ENCODE measurements at regions not wholly inside any gene's neighbourhood (a gene's known extent, or its start where the extent isn't known, plus 50 kb on each side); places are given as distances from the start of the nearest gene placed in this dataset.

DNA sequence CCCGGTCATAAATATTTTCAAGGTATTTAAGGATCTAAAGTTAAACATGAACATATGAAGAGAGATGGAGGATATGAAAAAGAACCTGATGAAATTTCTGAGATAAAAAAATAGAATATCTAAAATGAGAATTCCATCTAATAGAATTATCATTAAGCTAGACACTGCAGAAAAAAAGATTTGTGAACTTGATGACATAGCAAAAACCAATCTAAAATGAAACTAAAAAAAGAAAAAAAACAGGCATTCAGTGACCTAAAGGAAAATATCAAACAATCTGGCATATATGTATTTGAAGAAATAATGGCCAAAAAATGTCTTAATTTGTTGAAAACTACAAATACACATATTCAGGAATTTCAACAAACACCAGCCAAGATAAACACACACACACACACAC lies 81.6 kb upstream of the ZC3H12C start:
- H3K9me3 ChIP-seq (ENCODE audit: insufficient read depth, low read depth, low read length): no peaks in the 10 kb centered on the region
- H3K79me2 ChIP-seq (ENCODE audit: insufficient read depth, low read length): no peaks in the 10 kb centered on the region
- Mint-ChIP-seq H3K36me3 (ENCODE audit: low read depth, unreplicated experiment) (no peaks in the 10 kb centered on the region), H3K9me3 (ENCODE audit: unreplicated experiment) (peaks cover 2% of the 10 kb centered on the region), H3K4me3 (ENCODE audit: unreplicated experiment) (no peak overlapping the region), H3K27ac (ENCODE audit: unreplicated experiment) (no peak overlapping the region), H3K4me1 (ENCODE audit: low read depth, unreplicated experiment) (no peaks in the 10 kb centered on the region), H3K27me3 (ENCODE audit: low read depth, unreplicated experiment) (no peaks in the 10 kb centered on the region)
- H3K4me3 ChIP-seq (ENCODE audit: insufficient read depth, low read depth, low read length): no peak overlapping the region
- FAIRE-seq: no peak
- no peaks in the 10 kb centered on the region for H4K20me1 ChIP-seq (ENCODE audit: insufficient read depth, low read length)
- H3K27ac ChIP-seq (ENCODE audit: low read depth, low read length): no peak overlapping the region
- H3K36me3 ChIP-seq (ENCODE audit: insufficient read depth, low read length): no peaks in the 10 kb centered on the region
- H3K9ac ChIP-seq (ENCODE audit: low read length): no peak overlapping the region
- no peaks in the 10 kb centered on the region for H3K4me1 ChIP-seq (ENCODE audit: insufficient read depth, low read length)
- TF ChIP-seq, protein P1, sequence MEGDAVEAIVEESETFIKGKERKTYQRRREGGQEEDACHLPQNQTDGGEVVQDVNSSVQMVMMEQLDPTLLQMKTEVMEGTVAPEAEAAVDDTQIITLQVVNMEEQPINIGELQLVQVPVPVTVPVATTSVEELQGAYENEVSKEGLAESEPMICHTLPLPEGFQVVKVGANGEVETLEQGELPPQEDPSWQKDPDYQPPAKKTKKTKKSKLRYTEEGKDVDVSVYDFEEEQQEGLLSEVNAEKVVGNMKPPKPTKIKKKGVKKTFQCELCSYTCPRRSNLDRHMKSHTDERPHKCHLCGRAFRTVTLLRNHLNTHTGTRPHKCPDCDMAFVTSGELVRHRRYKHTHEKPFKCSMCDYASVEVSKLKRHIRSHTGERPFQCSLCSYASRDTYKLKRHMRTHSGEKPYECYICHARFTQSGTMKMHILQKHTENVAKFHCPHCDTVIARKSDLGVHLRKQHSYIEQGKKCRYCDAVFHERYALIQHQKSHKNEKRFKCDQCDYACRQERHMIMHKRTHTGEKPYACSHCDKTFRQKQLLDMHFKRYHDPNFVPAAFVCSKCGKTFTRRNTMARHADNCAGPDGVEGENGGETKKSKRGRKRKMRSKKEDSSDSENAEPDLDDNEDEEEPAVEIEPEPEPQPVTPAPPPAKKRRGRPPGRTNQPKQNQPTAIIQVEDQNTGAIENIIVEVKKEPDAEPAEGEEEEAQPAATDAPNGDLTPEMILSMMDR (IDR thresholded peaks at IDR 0.05; ENCODE audit: insufficient read depth, low read depth, low read length): no peak
- H3K27me3 ChIP-seq (ENCODE audit: insufficient read depth, low read length): no peaks in the 10 kb centered on the region
- no peak overlapping the region for H3K4me2 ChIP-seq (ENCODE audit: low read length)
- no peak overlapping the region for H2AFZ ChIP-seq (ENCODE audit: low read depth, low read length)
- DNase-seq (ENCODE audit: low read depth): no peak

GRCh38 chr11:110015695-110016094 lies 77.5 kb upstream of the ZC3H12C start:
- H3K79me2 ChIP-seq (ENCODE audit: insufficient read depth, low read length): no peaks in the 10 kb centered on the region
- no peak overlapping the region for H3K4me3 ChIP-seq (ENCODE audit: insufficient read depth, low read depth, low read length)
- H2AFZ ChIP-seq (ENCODE audit: low read depth, low read length): no peak overlapping the region
- no peaks in the 10 kb centered on the region for H3K36me3 Mint-ChIP-seq (ENCODE audit: low read depth, unreplicated experiment)
- TF ChIP-seq, protein P1 (IDR thresholded peaks at IDR 0.05; ENCODE audit: insufficient read depth, low read depth, low read length): no peak
- no peak for TF ChIP-seq EZH2 (IDR thresholded peaks at IDR 0.05; ENCODE audit: insufficient read depth, low read length)
- H3K4me3 Mint-ChIP-seq (ENCODE audit: unreplicated experiment): no peak overlapping the region
- H3K4me1 Mint-ChIP-seq (ENCODE audit: low read depth, unreplicated experiment): no peaks in the 10 kb centered on the region
- DNase-seq (ENCODE audit: low read depth) (no peak), FAIRE-seq (no peak)
- H3K9ac ChIP-seq (ENCODE audit: low read length): no peak overlapping the region
- H3K4me1 ChIP-seq (ENCODE audit: insufficient read depth, low read length): no peaks in the 10 kb centered on the region
- H3K27ac ChIP-seq (ENCODE audit: low read depth, low read length): no peak overlapping the region
- H3K27ac Mint-ChIP-seq (ENCODE audit: unreplicated experiment): no peak overlapping the region
- no peaks in the 10 kb centered on the region for H3K27me3 Mint-ChIP-seq (ENCODE audit: low read depth, unreplicated experiment)
- no peaks in the 10 kb centered on the region for H3K9me3 ChIP-seq (ENCODE audit: insufficient read depth, low read depth, low read length)
- no peaks in the 10 kb centered on the region for H3K36me3 ChIP-seq (ENCODE audit: insufficient read depth, low read length)
- peaks cover 2% of the 10 kb centered on the region for H3K9me3 Mint-ChIP-seq (ENCODE audit: unreplicated experiment)
- no peaks in the 10 kb centered on the region for H3K27me3 ChIP-seq (ENCODE audit: insufficient read depth, low read length)
- no peaks in the 10 kb centered on the region for H4K20me1 ChIP-seq (ENCODE audit: insufficient read depth, low read length)
- H3K4me2 ChIP-seq (ENCODE audit: low read length): no peak overlapping the region

- no peak for TF ChIP-seq EZH2 (IDR thresholded peaks at IDR 0.05; ENCODE audit: insufficient read depth, low read length)
- TF ChIP-seq, protein P1 (IDR thresholded peaks at IDR 0.05; ENCODE audit: insufficient read depth, low read depth, low read length): no peak
- no peak overlapping the region for H3K4me3 Mint-ChIP-seq (ENCODE audit: unreplicated experiment)
- DNase-seq (ENCODE audit: low read depth): no peak
- Histone ChIP-seq H2AFZ (ENCODE audit: low read depth, low read length) (no peak overlapping the region), H3K9me3 (ENCODE audit: insufficient read depth, low read depth, low read length) (no peaks in the 10 kb centered on the region), H3K36me3 (ENCODE audit: insufficient read depth, low read length) (no peaks in the 10 kb centered on the region), H3K4me1 (ENCODE audit: insufficient read depth, low read length) (no peaks in the 10 kb centered on the region), H3K9ac (ENCODE audit: low read length) (no peak overlapping the region), H3K27ac (ENCODE audit: low read depth, low read length) (no peak overlapping the region), H3K4me2 (ENCODE audit: low read length) (no peak overlapping the region), H3K79me2 (ENCODE audit: insufficient read depth, low read length) (no peaks in the 10 kb centered on the region), H3K4me3 (ENCODE audit: insufficient read depth, low read depth, low read length) (no peak overlapping the region), H3K27me3 (ENCODE audit: insufficient read depth, low read length) (no peaks in the 10 kb centered on the region), H4K20me1 (ENCODE audit: insufficient read depth, low read length) (no peaks in the 10 kb centered on the region)
- H3K4me1 Mint-ChIP-seq (ENCODE audit: low read depth, unreplicated experiment): peaks cover 6% of the 10 kb centered on the region
- no peak for FAIRE-seq
- H3K36me3 Mint-ChIP-seq (ENCODE audit: low read depth, unreplicated experiment): no peaks in the 10 kb centered on the region
- no peaks in the 10 kb centered on the region for H3K27me3 Mint-ChIP-seq (ENCODE audit: low read depth, unreplicated experiment)
- no peaks in the 10 kb centered on the region for H3K9me3 Mint-ChIP-seq (ENCODE audit: unreplicated experiment)
- no peak overlapping the region for H3K27ac Mint-ChIP-seq (ENCODE audit: unreplicated experiment)
Observed at GRCh38 chr11:110019675-110020074, 73.5 kb upstream of the ZC3H12C start.
